C4-2B (cell line): ENCODE measurements at regions not wholly inside any gene's neighbourhood (a gene's known extent, or its start where the extent isn't known, plus 50 kb on each side); places are given as distances from the start of the nearest gene placed in this dataset.

Experiments used
- CTCF ChIP-seq: fragments of 450-650 bp; conservative IDR thresholded peaks from 2 replicates; pipeline ENCODE4 v1.5.1; 2017; ENCODE audit warnings: mild to moderate bottlenecking
- ZFX ChIP-seq: fragments of 450-650 bp; IDR thresholded peaks from 2 replicates; pipeline ENCODE4 v1.6.1; 2017

DNA sequence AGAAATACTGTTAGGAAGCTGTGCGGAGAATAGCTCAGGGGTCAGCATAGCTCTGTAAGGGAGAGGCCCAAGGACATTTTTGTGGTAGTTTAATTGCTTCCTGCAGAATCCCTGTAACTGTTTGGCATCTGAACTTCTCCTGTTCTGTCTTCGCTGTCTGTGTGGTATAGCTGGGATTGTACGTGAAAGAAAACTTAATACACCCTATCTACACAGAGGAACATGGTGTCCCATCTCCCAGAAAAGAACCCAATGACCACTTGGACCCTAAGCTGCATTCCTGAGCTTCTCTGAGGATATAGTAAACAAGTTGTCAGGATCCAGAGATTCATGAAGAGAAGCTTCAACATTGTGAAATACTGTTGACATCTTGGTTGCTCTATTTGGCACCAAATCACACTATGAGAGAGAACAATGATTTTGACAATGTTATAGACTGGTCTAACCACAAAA, 81.3 kb downstream of the CDC42EP3 start:
- TF ChIP-seq CTCF (no peak), ZFX (no peak)
